D721Med (cell line): ENCODE measurements at regions not wholly inside any gene's neighbourhood (a gene's known extent, or its start where the extent isn't known, plus 50 kb on each side); places are given as distances from the start of the nearest gene placed in this dataset.
"Not testable (repeated sequence)": the region's sequence is repeated elsewhere in the genome, so short reads cannot be mapped to it uniquely, and the experiment has no call there.

Experiments
- DNase-seq: peaks from one replicate; pipeline ENCODE4 v3.0.0; 2011; ENCODE audit warnings: low spot score; ENCODE audit not compliant: insufficient read length
- FAIRE-seq: peaks from 2 replicates; lab custom pipeline; 2011; peaks lifted over from hg19 to GRCh38; lab: Jason Lieb, UNC
- TF ChIP-seq, protein P1 (sequence below): IDR thresholded peaks from 2 replicates; pipeline ENCODE4 v1.5.1; 2012; ENCODE audit warnings: mild to moderate bottlenecking, control low read depth; ENCODE audit not compliant: insufficient read depth; ENCODE audit errors: missing control alignments

- no peak for DNase-seq
- FAIRE-seq: peak; percentile 99
- TF ChIP-seq, protein P1, sequence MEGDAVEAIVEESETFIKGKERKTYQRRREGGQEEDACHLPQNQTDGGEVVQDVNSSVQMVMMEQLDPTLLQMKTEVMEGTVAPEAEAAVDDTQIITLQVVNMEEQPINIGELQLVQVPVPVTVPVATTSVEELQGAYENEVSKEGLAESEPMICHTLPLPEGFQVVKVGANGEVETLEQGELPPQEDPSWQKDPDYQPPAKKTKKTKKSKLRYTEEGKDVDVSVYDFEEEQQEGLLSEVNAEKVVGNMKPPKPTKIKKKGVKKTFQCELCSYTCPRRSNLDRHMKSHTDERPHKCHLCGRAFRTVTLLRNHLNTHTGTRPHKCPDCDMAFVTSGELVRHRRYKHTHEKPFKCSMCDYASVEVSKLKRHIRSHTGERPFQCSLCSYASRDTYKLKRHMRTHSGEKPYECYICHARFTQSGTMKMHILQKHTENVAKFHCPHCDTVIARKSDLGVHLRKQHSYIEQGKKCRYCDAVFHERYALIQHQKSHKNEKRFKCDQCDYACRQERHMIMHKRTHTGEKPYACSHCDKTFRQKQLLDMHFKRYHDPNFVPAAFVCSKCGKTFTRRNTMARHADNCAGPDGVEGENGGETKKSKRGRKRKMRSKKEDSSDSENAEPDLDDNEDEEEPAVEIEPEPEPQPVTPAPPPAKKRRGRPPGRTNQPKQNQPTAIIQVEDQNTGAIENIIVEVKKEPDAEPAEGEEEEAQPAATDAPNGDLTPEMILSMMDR: no peak
Measured at GRCh38 chr18:72986103-72986502, 118.3 kb upstream of the NETO1 start.

- FAIRE-seq (no peak), DNase-seq (no peak)
- TF ChIP-seq, protein P1: no peak
Measured at GRCh38 chr18:72985686-72986085, 117.9 kb upstream of the NETO1 start.

DNA sequence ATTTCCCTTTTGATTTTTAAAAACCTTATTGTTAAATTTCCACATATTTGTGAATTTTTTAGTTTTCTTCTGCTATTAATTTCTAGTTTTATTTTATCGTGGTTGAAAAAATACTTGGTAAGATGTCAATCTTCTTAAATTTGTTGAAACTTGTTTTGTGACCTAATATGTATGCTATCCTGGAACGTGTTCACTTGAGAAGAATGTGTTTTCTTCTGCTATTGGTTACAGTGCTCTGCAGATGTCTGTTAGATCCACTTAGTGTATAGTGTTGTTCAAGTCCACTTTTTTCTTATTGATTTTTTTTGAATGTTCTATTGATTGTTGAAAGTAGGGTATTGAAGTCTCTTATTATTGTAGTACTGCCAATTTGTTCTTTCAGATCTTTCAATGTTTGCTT lies 116.5 kb upstream of the NETO1 start:
- FAIRE-seq (peak; percentile 97), DNase-seq (no peak)
- TF ChIP-seq, protein P1: no peak

- FAIRE-seq (no peak), DNase-seq (no peak)
- TF ChIP-seq, protein P1: no peak
Measured at GRCh38 chr18:72973841-72974240, 106.1 kb upstream of the NETO1 start.

GRCh38 chr18:72965616-72966015 lies 97.8 kb upstream of the NETO1 start:
- DNase-seq (no peak), FAIRE-seq (peak; percentile 94)
- TF ChIP-seq, protein P1: no peak

DNA sequence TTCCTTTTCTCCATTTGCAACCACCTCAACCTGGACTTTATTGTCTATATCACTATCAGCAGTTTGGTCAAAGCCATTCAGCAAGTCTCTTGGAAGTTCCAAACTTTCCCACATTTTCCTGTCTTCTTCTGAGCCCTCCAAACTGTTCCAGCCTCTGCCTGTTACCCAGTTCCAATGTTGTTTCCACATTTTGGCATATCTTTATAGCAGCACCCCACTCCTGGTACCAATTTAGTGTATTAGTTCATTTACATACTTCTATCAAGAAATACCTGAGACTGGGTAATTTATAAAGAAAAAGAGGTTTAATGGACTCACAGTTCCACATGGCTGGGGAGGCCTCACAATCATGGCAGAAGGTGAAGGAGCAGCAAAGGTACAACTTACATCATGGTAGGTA lies 90.4 kb upstream of the NETO1 start:
- DNase-seq, FAIRE-seq: not testable (repeated sequence)

GRCh38 chr18:72948439-72948838 lies 80.7 kb upstream of the NETO1 start:
- DNase-seq: no peak

GRCh38 chr18:72942766-72943165 lies 75.0 kb upstream of the NETO1 start:
- DNase-seq (no peak), FAIRE-seq (peak; percentile 93)
- TF ChIP-seq, protein P1: no peak

More at GRCh38 chr18:72948439-72948838, 80.7 kb upstream of the NETO1 start:
- FAIRE-seq: no peak
- TF ChIP-seq, protein P1: no peak
